IMR-90 (cell line): ENCODE measurements at regions not wholly inside any gene's neighbourhood (a gene's known extent, or its start where the extent isn't known, plus 50 kb on each side); places are given as distances from the start of the nearest gene placed in this dataset.

Source experiments
- ATAC-seq: fragments of 200-7000 bp; cut with Tn5 transposase; 2 replicates; pipeline ENCODE4 v1.9.1; 2020; ENCODE audit warnings: low read depth, mild to moderate bottlenecking, moderate library complexity
- BruUV-seq: library from RNA; stranded (reverse); fragments of 400-500 nt; replicated peaks from 2 replicates; lab custom pipeline; 2021; lab: Mats Ljungman, UMichigan
- CTCF ChIA-PET: fragments of 300-600 bp; formaldehyde crosslinking; extraction: SDS; loops from one replicate; lab custom pipeline; 2021; ENCODE audit warnings: antibody characterized with exemption; lab: Yijun Ruan, JAX
- POLR2A ChIA-PET: fragments of 300-600 bp; sonication (Branson Sonifier 250); formaldehyde crosslinking; loops from one replicate; lab custom pipeline; 2022; ENCODE audit warnings: antibody characterized with exemption; ENCODE audit not compliant: unreplicated experiment; lab: Charles Lee
- DNase-seq: peaks from one replicate; pipeline ENCODE4 v3.0.0; 2013
- H2AFZ ChIP-seq: replicated peaks from 2 replicates; pipeline ENCODE3; 2013; ENCODE audit warnings: low read length, mild to moderate bottlenecking; ENCODE audit not compliant: poor library complexity
- H2AK5ac ChIP-seq: 2 replicates; pipeline ENCODE4 v1.6.1; 2013; ENCODE audit warnings: low read depth, low read length, inconsistent platforms
- H2AK9ac ChIP-seq: replicated peaks from 2 replicates; pipeline ENCODE3; 2013; ENCODE audit warnings: mild to moderate bottlenecking, low read depth, low read length, moderate library complexity; ENCODE audit not compliant: poor library complexity
- H2BK120ac ChIP-seq: 2 replicates; pipeline ENCODE4 v1.6.1; 2013; ENCODE audit warnings: low read depth, low read length, inconsistent platforms
- H2BK15ac ChIP-seq: 3 replicates; pipeline ENCODE4 v1.6.1; 2013; ENCODE audit warnings: low read depth, low read length, inconsistent platforms
- H2BK20ac ChIP-seq: 2 replicates; pipeline ENCODE4 v1.6.1; 2013; ENCODE audit warnings: low read depth, mild to moderate bottlenecking, inconsistent platforms, low read length, moderate library complexity
- H2BK5ac ChIP-seq: 2 replicates; pipeline ENCODE4 v1.6.1; 2013; ENCODE audit warnings: mild to moderate bottlenecking, low read depth, low read length, inconsistent platforms; ENCODE audit not compliant: poor library complexity, severe bottlenecking
- H3K14ac ChIP-seq: replicated peaks from 2 replicates; pipeline ENCODE4 v1.6.1; 2013; ENCODE audit warnings: low read depth, low read length, inconsistent platforms
- H3K18ac ChIP-seq: 2 replicates; pipeline ENCODE4 v1.6.1; 2013; ENCODE audit warnings: low read depth, low read length, control low read depth
- H3K23ac ChIP-seq: 2 replicates; pipeline ENCODE4 v1.6.1; 2013; ENCODE audit warnings: low read depth, low read length, inconsistent platforms
- H3K27ac ChIP-seq: 2 replicates; pipeline ENCODE4 v1.5.1; 2013; ENCODE audit warnings: mild to moderate bottlenecking, control low read depth, low read length; ENCODE audit not compliant: insufficient read depth
- H3K27me3 ChIP-seq: 2 replicates; pipeline ENCODE4 v1.6.1; 2013; ENCODE audit warnings: low read length; ENCODE audit not compliant: control insufficient read depth, insufficient read depth
- H3K36me3 ChIP-seq: 2 replicates; pipeline ENCODE4 v1.6.1; 2013; ENCODE audit warnings: low read length, mixed read lengths; ENCODE audit not compliant: control insufficient read depth, insufficient read depth
- H3K4ac ChIP-seq: 2 replicates; pipeline ENCODE4 v1.6.1; 2013; ENCODE audit warnings: low read depth, low read length, inconsistent platforms
- H3K4me1 ChIP-seq: 2 replicates; pipeline ENCODE4 v1.6.1; 2013; ENCODE audit warnings: low read length, mixed read lengths; ENCODE audit not compliant: control insufficient read depth, insufficient read depth
- H3K4me2 ChIP-seq: 2 replicates; pipeline ENCODE4 v1.6.1; 2013; ENCODE audit warnings: low read depth, mild to moderate bottlenecking, control low read depth, low read length, moderate library complexity
- H3K4me3 ChIP-seq: 2 replicates; pipeline ENCODE4 v1.5.1; 2013; ENCODE audit warnings: low read depth, mild to moderate bottlenecking, control low read depth, low read length, moderate library complexity; ENCODE audit not compliant: insufficient read depth
- H3K56ac ChIP-seq: 2 replicates; pipeline ENCODE4 v1.6.1; 2013; ENCODE audit warnings: low read length, inconsistent platforms; ENCODE audit not compliant: insufficient read depth; ENCODE audit errors: extremely low read depth
- H3K79me1 ChIP-seq, 2 experiments: 2 replicates each; pipeline ENCODE4 v1.6.1; 2013; ENCODE audit warnings: low read length in 2 of 2, inconsistent platforms in 1 of 2, low read depth in 1 of 2
- H3K9ac ChIP-seq: 2 replicates; pipeline ENCODE4 v1.6.1; 2013; ENCODE audit warnings: low read depth, low read length, control low read depth
- H3K9me1 ChIP-seq: 2 replicates; pipeline ENCODE4 v1.6.1; 2013; ENCODE audit warnings: low read length, inconsistent platforms; ENCODE audit not compliant: insufficient read depth
- H3K9me3 ChIP-seq: 2 replicates; pipeline ENCODE4 v1.6.1; 2013; ENCODE audit warnings: low read length; ENCODE audit not compliant: control insufficient read depth, insufficient read depth
- H4K20me1 ChIP-seq: 2 replicates; pipeline ENCODE4 v1.6.1; 2013; ENCODE audit warnings: low read length, inconsistent platforms; ENCODE audit not compliant: insufficient read depth
- H4K5ac ChIP-seq: 2 replicates; pipeline ENCODE4 v1.6.1; 2013; ENCODE audit warnings: mild to moderate bottlenecking, low read depth, low read length, control low read depth
- H4K8ac ChIP-seq, 2 experiments: 2 replicates each; pipeline ENCODE4 v1.6.1; 2013; ENCODE audit warnings: low read depth in 2 of 2, low read length in 2 of 2, control low read depth in 1 of 2, inconsistent platforms in 1 of 2
- H4K91ac ChIP-seq: 2 replicates; pipeline ENCODE4 v1.6.1; 2013; ENCODE audit warnings: low read depth, low read length, inconsistent platforms; ENCODE audit not compliant: insufficient read depth
- BHLHE40 ChIP-seq: fragments of 150-350 bp; IDR thresholded peaks from 2 replicates; pipeline ENCODE4 v1.6.1; 2016; ENCODE audit warnings: mild to moderate bottlenecking, low read depth, low read length
- CEBPB ChIP-seq: IDR thresholded peaks from 2 replicates; pipeline ENCODE4 v1.6.1; 2012; ENCODE audit warnings: low read depth, low read length, improper control_type of control experiment
- CHD1 ChIP-seq: IDR thresholded peaks from 2 replicates; pipeline ENCODE4 v1.6.1; 2012; ENCODE audit warnings: low read depth, low read length, improper control_type of control experiment
- CTCF ChIP-seq: conservative IDR thresholded peaks from 2 replicates; pipeline ENCODE4 v1.5.1; 2012; ENCODE audit warnings: mild to moderate bottlenecking, low read depth, low read length, improper control_type of control experiment
- ELK1 ChIP-seq: fragments of 150-350 bp; IDR thresholded peaks from 2 replicates; pipeline ENCODE4 v1.6.1; 2016; ENCODE audit warnings: low read depth, mild to moderate bottlenecking, low read length, moderate library complexity, borderline replicate concordance
- MAFK ChIP-seq: IDR thresholded peaks from 2 replicates; pipeline ENCODE4 v1.6.1; 2012; ENCODE audit warnings: low read depth, low read length, improper control_type of control experiment
- MXI1 ChIP-seq: IDR thresholded peaks from 2 replicates; pipeline ENCODE4 v1.6.1; 2012; ENCODE audit warnings: low read depth, mild to moderate bottlenecking, low read length, moderate library complexity, borderline replicate concordance
- NFE2L2 ChIP-seq: fragments of 150-350 bp; IDR thresholded peaks from 2 replicates; pipeline ENCODE4 v1.6.1; 2016; ENCODE audit warnings: low read depth, mild to moderate bottlenecking, low read length
- POLR2A ChIP-seq: IDR thresholded peaks from 2 replicates; pipeline ENCODE4 v1.6.1; 2012; ENCODE audit warnings: mild to moderate bottlenecking, low read depth, low read length
- WGBS, 2 experiments: methylation state at CpG; one replicate each; pipeline versions ENCODE4 v1.1.5 to v1.1.7; 2013; ENCODE audit warnings: missing lambda C conversion rate in 2 of 2; ENCODE audit not compliant: insufficient read length in 1 of 2; ENCODE audit errors: extremely low coverage in 2 of 2; 5-methylcytosine and 5-hydroxymethylcytosine counted together
- dilution Hi-C: fragments of 300-500 bp; cut with HindIII; formaldehyde crosslinking; loops from one replicate; pipeline ENCODE4 v1.14.3; 2018; ENCODE audit warnings: low sequenced_read_pairs; ENCODE audit not compliant: unreplicated experiment
- in situ Hi-C: fragments of 300-500 bp; cut with MboI; formaldehyde crosslinking; loops from 3 replicates; pipeline ENCODE4 v1.14.3; 2019; ENCODE audit warnings: low sequenced_read_pairs, inconsistent platforms, mixed read lengths
- intact Hi-C: fragments of 100-400 bp; cut with micrococcal nuclease; formaldehyde crosslinking; loops from 2 replicates; pipeline ENCODE4 v1.10.0; 2022

- intact Hi-C loops (no loop called here), in situ Hi-C loops (no loop called here), dilution Hi-C loops (no loop called here)
- Histone ChIP-seq H3K4me2 (peak overlapping the region; percentile 33; the same call in 1 of the 2 replicates), H4K20me1 (no peaks in the 10 kb centered on the region), H3K79me1 (no peaks in the 10 kb centered on the region), H3K4me3 (no peak overlapping the region), H3K9me1 (peaks cover 5% of the 10 kb centered on the region; the same call in 1 of the 2 replicates), H2AK5ac (no peak overlapping the region), H3K9me3 (no peaks in the 10 kb centered on the region), H3K36me3 (no peaks in the 10 kb centered on the region), H3K27ac (peak overlapping the region; percentile 93), H3K14ac (peak overlapping the region; percentile 14; the same call in 1 of the 2 replicates), H3K27me3 (no peaks in the 10 kb centered on the region), H2AFZ (no peak overlapping the region), H3K23ac (no peak overlapping the region), H3K4me1 (peaks cover 21% of the 10 kb centered on the region), H4K5ac (peak overlapping the region; percentile 66), H2BK120ac (peak overlapping the region; percentile 73; the same call in 1 of the 2 replicates), H3K4ac (peak overlapping the region; percentile 57; the same call in 1 of the 2 replicates), H3K9ac (no peak overlapping the region), H4K91ac (peak overlapping the region; percentile 74; the same call in 1 of the 2 replicates), H3K56ac (peak overlapping the region; percentile 45; the same call in 1 of the 2 replicates), H4K8ac (peak overlapping the region; percentile 70 to 75), H2BK15ac (no peak overlapping the region), H3K18ac (peak overlapping the region; percentile 34; the same call in 1 of the 2 replicates), H2BK20ac (peak overlapping the region; percentile 65), H2AK9ac (no peak overlapping the region), H2BK5ac (peak overlapping the region; percentile 68)
- DNase-seq, result peak; percentile 64
- no peak; the same call in 1 of the 2 replicates for ATAC-seq
- CTCF ChIA-PET, result interaction anchor here (1.0 kb wide), 1 partner anchor 152 kb away, joined by 3 read pairs; no protein-coding TSS in a partner anchor
- no CpG with 5 or more reads among the region's 4 CpGs for WGBS, 2 experiments
- no TSS peak for BruUV-seq
- 0 out of 2 replicates have a peak, but pooled peaks have one; percentile 5 for TF ChIP-seq CTCF
- TF ChIP-seq ELK1, result no peak
- TF ChIP-seq POLR2A, result no peak
- no peak for TF ChIP-seq NFE2L2
- no peak for TF ChIP-seq CHD1
- TF ChIP-seq CEBPB, result peak; percentile 95
- no peak for TF ChIP-seq BHLHE40
- no peak for TF ChIP-seq MAFK
- TF ChIP-seq MXI1, result no peak
- POLR2A ChIA-PET, result no interaction called here
These were observed 241.0 kb upstream of the ATP2B1 start for GRCh38 chr12:89949457-89950195.
